ENCODE measurements at regions not wholly inside any gene's neighbourhood (a gene's known extent, or its start where the extent isn't known, plus 50 kb on each side); places are given as distances from the start of the nearest gene placed in this dataset.

- DNase-seq, result no peak
Observed at GRCh38 chr20:50273601-50274491, 83.2 kb downstream of the CEBPB start.

- no peak for DNase-seq
Observed at GRCh38 chr20:50274570-50275430, 84.2 kb downstream of the CEBPB start.

- no peak for DNase-seq
Observed at GRCh38 chr20:50276119-50277063, 85.8 kb downstream of the CEBPB start.

- no peak for DNase-seq
Observed at GRCh38 chr20:50277064-50277415, 86.4 kb downstream of the CEBPB start.

GRCh38 chr20:50277460-50278376, 87.1 kb downstream of the CEBPB start:
- DNase-seq, result no peak

DNA sequence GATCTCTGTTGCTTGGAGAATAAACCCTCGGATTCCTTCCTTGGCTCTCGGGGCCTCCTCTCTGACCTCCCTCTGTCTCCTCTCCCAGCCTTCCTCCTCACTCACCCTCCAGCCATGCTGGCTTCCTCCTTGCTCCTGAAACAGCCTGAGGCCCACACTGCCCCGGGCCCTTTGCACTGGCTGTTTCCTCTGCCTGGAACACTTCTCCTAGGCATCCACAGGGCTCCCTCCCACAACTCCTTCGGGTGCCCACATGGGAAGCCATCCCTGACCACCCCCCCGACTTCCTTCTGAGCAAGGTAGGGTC, 87.7 kb downstream of the CEBPB start:
- no peak for DNase-seq

DNA sequence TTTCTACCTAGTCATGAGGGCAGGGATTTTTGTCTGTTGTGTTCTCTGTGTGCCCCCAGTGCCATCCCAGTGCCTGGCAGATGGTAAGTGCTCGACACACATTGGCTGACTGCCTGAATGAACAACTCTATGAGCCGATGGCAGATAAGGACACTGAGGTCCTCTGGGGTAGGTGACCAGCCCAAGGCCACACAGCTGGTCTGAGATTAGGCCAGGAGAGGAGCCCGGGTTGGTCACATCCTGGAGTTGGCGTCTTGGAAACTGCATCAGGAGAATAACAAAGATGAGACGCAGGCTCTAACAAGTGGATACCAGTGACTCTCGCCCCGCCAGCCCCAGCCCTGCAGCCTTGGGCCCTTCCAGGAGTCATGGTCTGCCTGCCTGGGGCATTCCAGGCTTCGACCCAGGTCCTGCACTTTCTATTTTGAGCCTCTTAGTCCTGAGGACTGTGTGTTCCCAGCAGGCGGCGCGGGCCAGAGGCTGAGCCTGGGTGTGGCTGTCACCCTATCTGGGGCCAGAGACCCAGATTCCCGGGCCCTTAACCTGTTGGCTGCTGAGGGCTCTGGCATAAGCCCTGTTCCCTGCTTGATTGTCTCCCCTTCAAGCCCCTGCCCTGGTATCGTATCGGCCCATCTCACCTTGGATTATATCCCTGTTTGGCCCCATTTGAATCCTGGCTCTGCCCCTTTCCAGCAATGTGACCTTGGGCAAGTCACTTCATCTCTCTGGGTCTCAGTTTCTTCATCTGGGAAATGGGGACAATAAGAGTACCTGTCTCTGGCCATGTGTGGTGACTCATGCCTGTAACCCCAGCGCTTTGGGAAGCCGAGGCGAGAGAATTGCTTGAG, 88.3 kb downstream of the CEBPB start:
- DNase-seq, result no peak

GRCh38 chr20:50279988-50280850, 89.6 kb downstream of the CEBPB start:
- DNase-seq, result no peak

- DNase-seq, result no peak
Observed at GRCh38 chr20:50280851-50281655, 90.4 kb downstream of the CEBPB start.

- DNase-seq, result no peak
Observed at GRCh38 chr20:50281831-50282591, 91.4 kb downstream of the CEBPB start.

DNA sequence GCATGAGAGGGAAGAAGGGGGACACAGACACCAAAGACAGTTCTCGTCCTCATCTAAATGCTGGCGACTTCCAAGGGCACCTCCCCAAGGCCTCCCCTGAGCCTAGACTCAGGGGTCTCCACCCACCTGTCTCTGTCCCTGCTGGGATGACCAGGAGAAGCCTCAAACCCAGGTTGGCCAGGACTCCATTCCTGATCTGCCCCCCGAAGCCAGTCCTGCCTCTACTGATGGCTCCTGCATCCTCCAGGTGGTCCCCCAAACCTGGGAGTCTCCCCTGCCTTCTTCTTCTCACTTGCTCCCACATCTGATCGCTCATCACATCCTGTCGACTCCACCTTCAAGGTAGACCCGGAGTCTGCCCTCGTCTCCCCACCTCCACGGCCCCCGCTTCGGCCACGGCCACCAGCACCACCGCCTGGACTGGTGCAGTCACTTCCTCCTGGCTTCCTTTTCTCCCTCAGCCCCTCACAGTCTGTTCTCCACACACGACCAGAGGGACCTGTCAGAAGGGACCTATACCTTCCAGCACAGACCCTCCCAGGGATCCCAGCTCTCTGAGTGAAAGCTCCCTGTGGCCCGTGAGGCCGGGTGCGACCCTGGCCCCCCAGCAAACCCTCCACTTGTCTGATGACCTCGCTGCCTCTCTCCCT, 92.1 kb downstream of the CEBPB start:
- no peak for DNase-seq

GRCh38 chr20:50283370-50283769, 92.7 kb downstream of the CEBPB start:
- DNase-seq, result no peak

DNA sequence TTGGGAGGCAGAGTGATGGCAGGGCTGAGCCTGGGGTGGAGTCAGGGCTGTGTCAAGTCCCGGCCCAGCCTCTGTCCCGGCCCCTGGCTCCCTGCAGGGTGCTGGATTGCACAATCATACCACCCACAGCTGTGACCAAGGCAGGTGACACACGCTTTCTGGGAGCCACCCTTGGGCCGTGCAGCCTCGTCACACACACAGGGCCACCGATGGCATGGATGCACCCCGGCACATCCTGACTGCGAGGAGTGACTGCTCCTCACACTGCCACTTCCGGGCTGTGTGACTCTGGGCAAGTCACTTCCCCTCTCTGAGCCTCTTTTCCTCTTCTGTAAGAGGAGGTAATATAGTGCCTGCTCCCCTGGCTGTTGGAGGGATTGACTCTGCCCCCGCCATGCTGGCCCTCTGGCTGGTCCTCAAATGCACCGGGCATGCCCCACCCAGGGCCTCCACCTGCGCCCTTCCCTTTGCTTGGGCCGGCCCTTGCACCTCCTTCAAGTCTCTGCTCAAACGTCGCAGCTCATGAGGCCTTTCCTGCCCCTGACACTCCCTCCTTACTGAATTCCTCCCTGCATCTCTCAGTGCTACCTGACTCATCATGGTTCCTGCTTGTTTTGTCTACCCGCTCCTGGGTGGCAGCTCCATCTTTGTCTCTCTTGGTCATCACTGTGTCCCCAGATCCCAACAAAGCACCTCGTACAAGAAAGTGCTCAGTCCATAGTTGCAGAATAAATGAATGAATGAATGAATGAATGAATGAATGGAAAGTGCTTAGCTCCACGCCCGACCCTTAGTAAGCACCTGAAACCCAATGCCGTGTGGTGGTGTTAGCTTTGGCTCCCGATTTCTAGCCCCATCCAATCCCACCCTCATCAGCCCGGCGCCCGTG, 93.5 kb downstream of the CEBPB start:
- DNase-seq, result no peak

GRCh38 chr20:50284811-50285375, 94.3 kb downstream of the CEBPB start:
- DNase-seq, result no peak

DNA sequence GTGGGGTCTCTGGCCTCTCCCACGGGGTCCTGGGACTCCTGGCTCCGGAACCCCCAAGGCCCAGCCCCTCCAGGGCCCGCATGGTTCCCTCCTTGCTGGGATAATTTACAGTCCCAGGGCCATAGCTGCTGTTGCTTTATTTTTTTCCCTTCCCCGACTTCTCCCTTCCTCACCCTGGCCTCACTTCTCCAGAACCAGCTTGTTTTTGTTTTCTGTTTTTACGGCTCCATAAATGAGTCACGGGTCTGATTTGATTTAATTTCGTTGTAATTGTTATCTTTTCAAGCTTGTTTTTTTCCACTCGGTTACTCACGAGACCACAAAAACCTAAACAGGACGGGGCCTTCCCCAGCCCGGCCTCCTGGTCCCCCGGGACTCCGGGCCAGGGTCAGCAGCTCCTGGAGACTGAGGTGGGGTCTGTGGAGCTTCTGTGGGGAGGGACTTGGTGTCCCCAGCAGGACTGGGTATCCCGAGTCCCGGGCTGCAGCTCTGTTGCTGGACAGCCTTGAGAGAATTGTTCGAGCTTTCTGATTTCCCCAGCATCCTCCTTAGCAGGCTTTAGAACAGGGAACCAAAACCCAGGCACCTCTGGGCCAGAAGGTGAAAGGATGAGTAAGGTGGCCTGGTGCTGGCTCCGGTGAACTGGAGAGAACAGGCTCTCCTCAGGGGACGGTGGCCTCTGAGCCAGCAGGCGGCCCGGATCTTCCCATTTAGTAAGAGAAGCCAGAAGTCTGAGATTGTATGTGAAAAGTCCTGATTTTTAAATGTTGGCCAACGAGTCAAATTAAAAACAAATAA, 94.9 kb downstream of the CEBPB start:
- no peak for DNase-seq

GRCh38 chr20:50286174-50286511, 95.5 kb downstream of the CEBPB start:
- no peak for DNase-seq

Measured in NCI-H2081 treated with DMSO at 0.1 percent for 48 hours (cell line).